ENCODE measurements at regions not wholly inside any gene's neighbourhood (a gene's known extent, or its start where the extent isn't known, plus 50 kb on each side); places are given as distances from the start of the nearest gene placed in this dataset.

DNA sequence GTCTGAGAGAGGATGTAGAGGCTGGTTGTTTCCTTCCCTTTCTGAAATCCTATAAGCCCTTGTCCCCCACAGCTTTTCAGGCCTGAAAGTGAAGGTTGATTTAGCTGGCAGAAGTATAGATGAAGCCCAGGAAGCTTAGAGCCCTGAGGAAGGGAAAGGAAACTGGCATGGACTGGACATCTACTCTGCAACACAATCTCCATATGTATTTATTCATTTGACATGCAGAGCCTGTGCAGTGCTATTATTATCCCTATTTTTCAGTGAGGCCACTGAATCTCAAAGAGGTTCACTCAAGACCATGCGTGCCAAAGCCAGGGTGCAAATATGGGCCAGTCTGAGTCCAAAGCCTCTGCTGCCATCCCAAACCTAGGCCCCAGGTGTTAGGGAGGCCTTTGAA is 78.5 kb upstream of the KCND3 start:
- Histone ChIP-seq H3K4me3 (ENCODE audit: low read length in 2 of 2) (no peak overlapping the region), H3K4me1 (ENCODE audit: insufficient read depth, low read length) (no peaks in the 10 kb centered on the region), H3K27ac (ENCODE audit: low read depth, low read length) (no peak overlapping the region), H3K36me3 (ENCODE audit: insufficient read depth, low read length) (no peaks in the 10 kb centered on the region), H3K27me3 (ENCODE audit: insufficient read depth, low read length) (no peaks in the 10 kb centered on the region), H3K9me3 (ENCODE audit: control insufficient read depth in 1 of 2, low read length in 2 of 2) (no peaks in the 10 kb centered on the region)
- POLR2A ChIA-PET (ENCODE audit: partially characterized antibody), result no interaction called here
- intact Hi-C loops (cut with micrococcal nuclease), result no loop called here
- H3K4me3 Mint-ChIP-seq, result no peak overlapping the region
- peaks cover 20 to 34% of the 10 kb centered on the region in 2 donors for H3K27me3 Mint-ChIP-seq
- H3K4me1 Mint-ChIP-seq, result no peaks in the 10 kb centered on the region
- H3K36me3 Mint-ChIP-seq, result no peaks in the 10 kb centered on the region
- CTCF ChIA-PET (ENCODE audit: partially characterized antibody), result no interaction called here
- no peak overlapping the region for H3K27ac Mint-ChIP-seq
- H3K9me3 Mint-ChIP-seq, result peaks cover 0 to 6% (median 0%) of the 10 kb centered on the region in 8 donors
- no peak for DNase-seq

DNA sequence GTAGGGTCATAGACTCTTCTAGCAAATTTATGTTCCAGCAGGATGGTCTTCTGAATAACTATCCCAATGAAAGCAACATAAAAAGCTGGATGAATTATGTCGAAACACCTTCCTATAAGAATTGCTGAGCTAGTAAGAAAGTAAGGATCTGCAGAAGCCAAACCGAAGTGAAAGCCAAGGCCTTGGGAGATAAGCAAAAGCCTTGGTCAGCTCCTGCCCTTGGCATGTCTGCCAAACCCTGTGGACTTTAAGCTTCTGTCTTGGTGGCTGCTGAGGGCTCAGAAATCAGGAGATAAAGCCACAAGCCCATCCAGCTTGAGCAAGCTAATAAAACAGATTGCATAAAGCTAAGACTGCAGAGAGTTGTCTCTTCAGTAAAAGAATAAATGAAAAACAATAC is 81.2 kb upstream of the KCND3 start:
- peaks cover 0 to 6% (median 0%) of the 10 kb centered on the region in 8 donors for H3K9me3 Mint-ChIP-seq
- no peaks in the 10 kb centered on the region for H3K4me1 ChIP-seq (ENCODE audit: insufficient read depth, low read length)
- no peak overlapping the region for H3K27ac Mint-ChIP-seq
- no peaks in the 10 kb centered on the region for H3K27me3 ChIP-seq (ENCODE audit: insufficient read depth, low read length)
- no peaks in the 10 kb centered on the region for H3K36me3 ChIP-seq (ENCODE audit: insufficient read depth, low read length)
- H3K4me3 Mint-ChIP-seq, result no peak overlapping the region
- ChIA-PET POLR2A (ENCODE audit: partially characterized antibody) (no interaction called here), CTCF (ENCODE audit: partially characterized antibody) (no interaction called here)
- no peaks in the 10 kb centered on the region for H3K4me1 Mint-ChIP-seq
- H3K36me3 Mint-ChIP-seq, result no peaks in the 10 kb centered on the region
- no peaks in the 10 kb centered on the region for H3K9me3 ChIP-seq (ENCODE audit: control insufficient read depth in 1 of 2, low read length in 2 of 2)
- H3K27ac ChIP-seq (ENCODE audit: low read depth, low read length), result no peak overlapping the region
- DNase-seq, result no peak
- H3K4me3 ChIP-seq (ENCODE audit: low read length in 2 of 2), result no peak overlapping the region
- peaks cover 12 to 20% of the 10 kb centered on the region in 2 donors for H3K27me3 Mint-ChIP-seq
- intact Hi-C loops (cut with micrococcal nuclease), result no loop called here

DNA sequence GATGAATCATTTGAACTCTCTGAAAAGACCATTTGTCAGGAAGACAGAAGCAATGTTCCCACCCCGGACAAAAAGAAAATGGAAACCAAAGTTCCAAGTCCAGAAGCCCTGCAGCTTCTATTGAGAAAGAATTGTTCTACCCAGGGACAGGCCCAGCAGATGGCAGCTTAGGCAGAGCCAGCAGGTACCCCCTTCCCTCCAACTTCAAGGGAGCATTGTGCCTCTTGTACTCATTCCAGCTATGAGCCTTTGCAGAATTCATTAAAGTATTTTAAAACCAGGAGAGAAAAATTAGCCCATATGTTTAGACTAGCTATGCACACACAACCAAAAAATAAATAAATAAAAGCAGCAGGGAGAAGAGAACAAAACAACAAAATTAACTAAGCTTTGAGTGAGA is 85.2 kb upstream of the KCND3 start:
- POLR2A ChIA-PET (ENCODE audit: partially characterized antibody), result no interaction called here
- no peak overlapping the region for H3K4me3 ChIP-seq (ENCODE audit: low read length in 2 of 2)

DNA sequence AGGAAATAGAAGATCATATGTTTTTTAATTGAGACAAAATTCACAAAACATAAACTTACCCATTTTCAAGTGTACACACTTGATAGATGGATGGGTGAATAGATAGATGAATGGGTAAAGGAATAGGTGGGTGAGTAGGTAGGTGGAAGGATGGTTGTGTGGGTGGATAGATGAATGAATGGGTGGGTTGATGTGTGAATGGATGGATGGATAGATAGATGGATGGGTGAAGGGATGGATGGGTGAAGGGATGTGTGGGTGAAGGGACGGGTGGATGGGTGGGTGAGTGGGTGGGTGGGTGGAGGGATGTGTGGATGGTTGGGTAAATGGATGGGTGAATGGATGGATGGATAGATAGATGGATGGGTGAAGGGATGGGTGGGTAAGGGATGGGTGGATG is 86.1 kb upstream of the KCND3 start:
- H3K27me3 ChIP-seq (ENCODE audit: insufficient read depth, low read length), result no peaks in the 10 kb centered on the region
- CTCF ChIA-PET (ENCODE audit: partially characterized antibody), result no interaction called here
- H3K4me1 ChIP-seq (ENCODE audit: insufficient read depth, low read length), result no peaks in the 10 kb centered on the region
- Mint-ChIP-seq H3K36me3 (no peaks in the 10 kb centered on the region), H3K4me1 (no peaks in the 10 kb centered on the region), H3K9me3 (peaks cover 0 to 4% (median 0%) of the 10 kb centered on the region in 8 donors), H3K4me3 (no peak overlapping the region), H3K27ac (no peak overlapping the region), H3K27me3 (peaks cover 4 to 7% of the 10 kb centered on the region in 2 donors)
- POLR2A ChIA-PET (ENCODE audit: partially characterized antibody), result no interaction called here
- no peaks in the 10 kb centered on the region for H3K36me3 ChIP-seq (ENCODE audit: insufficient read depth, low read length)
- intact Hi-C loops (cut with micrococcal nuclease), result no loop called here
- H3K27ac ChIP-seq (ENCODE audit: low read depth, low read length), result no peak overlapping the region
- DNase-seq, result no peak
- H3K4me3 ChIP-seq (ENCODE audit: low read length in 2 of 2), result no peak overlapping the region
- H3K9me3 ChIP-seq (ENCODE audit: control insufficient read depth in 1 of 2, low read length in 2 of 2), result no peaks in the 10 kb centered on the region

More for the DNA sequence above, 85.2 kb upstream of the KCND3 start:
- Histone ChIP-seq H3K27me3 (ENCODE audit: insufficient read depth, low read length) (no peaks in the 10 kb centered on the region), H3K4me1 (ENCODE audit: insufficient read depth, low read length) (no peaks in the 10 kb centered on the region), H3K9me3 (ENCODE audit: control insufficient read depth in 1 of 2, low read length in 2 of 2) (no peaks in the 10 kb centered on the region), H3K27ac (ENCODE audit: low read depth, low read length) (no peak overlapping the region), H3K36me3 (ENCODE audit: insufficient read depth, low read length) (no peaks in the 10 kb centered on the region)
- peaks cover 0 to 6% (median 0%) of the 10 kb centered on the region in 8 donors for H3K9me3 Mint-ChIP-seq
- H3K27me3 Mint-ChIP-seq, result peaks cover 9 to 12% of the 10 kb centered on the region in 2 donors
- H3K27ac Mint-ChIP-seq, result no peak overlapping the region
- no peaks in the 10 kb centered on the region for H3K36me3 Mint-ChIP-seq
- no peak for DNase-seq
- CTCF ChIA-PET (ENCODE audit: partially characterized antibody), result no interaction called here
- no peak overlapping the region for H3K4me3 Mint-ChIP-seq
- intact Hi-C loops (cut with micrococcal nuclease), result no loop called here
- H3K4me1 Mint-ChIP-seq, result no peaks in the 10 kb centered on the region

DNA sequence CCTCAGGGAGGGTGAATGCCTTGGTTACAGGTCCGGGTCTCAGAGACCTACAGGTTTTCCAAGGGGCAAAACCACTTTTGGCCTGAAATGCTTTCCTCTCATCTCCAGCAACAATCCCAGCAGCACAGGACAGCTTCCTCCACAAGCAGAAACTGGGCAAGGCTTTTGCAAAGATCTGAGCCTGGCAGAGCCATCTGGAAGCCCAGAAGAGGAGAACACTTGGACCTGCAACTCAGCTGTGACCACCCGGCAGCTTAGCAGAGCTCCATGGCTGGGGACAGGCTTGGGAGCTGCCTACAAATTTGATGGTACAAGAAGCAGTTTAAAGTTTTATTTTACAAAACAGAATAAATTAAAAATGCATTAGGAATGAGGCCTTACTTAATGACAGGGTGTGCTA is 90.0 kb upstream of the KCND3 start:
- intact Hi-C loops (cut with micrococcal nuclease), result no loop called here
- H3K4me3 Mint-ChIP-seq, result no peak overlapping the region
- Histone ChIP-seq H3K27me3 (ENCODE audit: insufficient read depth, low read length) (no peaks in the 10 kb centered on the region), H3K36me3 (ENCODE audit: insufficient read depth, low read length) (no peaks in the 10 kb centered on the region), H3K9me3 (ENCODE audit: control insufficient read depth in 1 of 2, low read length in 2 of 2) (no peaks in the 10 kb centered on the region), H3K27ac (ENCODE audit: low read depth, low read length) (no peak overlapping the region), H3K4me1 (ENCODE audit: insufficient read depth, low read length) (no peaks in the 10 kb centered on the region), H3K4me3 (ENCODE audit: low read length in 2 of 2) (no peak overlapping the region)
- no peaks in the 10 kb centered on the region for H3K4me1 Mint-ChIP-seq
- H3K27me3 Mint-ChIP-seq, result peaks cover 5 to 8% of the 10 kb centered on the region in 2 donors
- H3K9me3 Mint-ChIP-seq, result peaks cover 0 to 3% (median 0%) of the 10 kb centered on the region in 8 donors
- CTCF ChIA-PET (ENCODE audit: partially characterized antibody), result no interaction called here
- no peak for DNase-seq
- POLR2A ChIA-PET (ENCODE audit: partially characterized antibody), result no interaction called here
- H3K27ac Mint-ChIP-seq, result no peak overlapping the region
- H3K36me3 Mint-ChIP-seq, result no peaks in the 10 kb centered on the region

DNA sequence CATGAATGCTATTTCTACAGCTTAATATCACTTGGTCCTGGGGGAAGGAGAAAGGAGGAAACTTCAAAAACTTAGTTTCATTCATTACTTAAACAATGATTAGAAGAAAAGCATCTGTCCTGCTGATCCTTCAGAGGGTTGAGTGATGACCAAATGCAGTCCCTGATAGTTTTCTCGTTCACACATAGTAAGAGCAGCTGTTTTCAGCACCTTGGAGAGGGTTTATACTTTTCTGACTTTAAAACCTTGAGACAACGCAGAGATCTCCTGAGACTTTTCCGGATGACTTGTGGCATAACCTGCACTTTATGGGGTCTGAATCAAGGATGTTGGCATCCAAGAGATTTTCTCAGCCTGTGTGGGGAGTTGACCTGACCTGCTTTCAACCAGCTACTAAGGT is 94.0 kb upstream of the KCND3 start:
- Histone ChIP-seq H3K27me3 (ENCODE audit: insufficient read depth, low read length) (no peaks in the 10 kb centered on the region), H3K4me1 (ENCODE audit: insufficient read depth, low read length) (no peaks in the 10 kb centered on the region), H3K9me3 (ENCODE audit: control insufficient read depth in 1 of 2, low read length in 2 of 2) (no peaks in the 10 kb centered on the region), H3K27ac (ENCODE audit: low read depth, low read length) (no peak overlapping the region), H3K4me3 (ENCODE audit: low read length in 2 of 2) (no peak overlapping the region), H3K36me3 (ENCODE audit: insufficient read depth, low read length) (no peaks in the 10 kb centered on the region)
- no peak for DNase-seq
- H3K4me1 Mint-ChIP-seq, result no peaks in the 10 kb centered on the region
- no peak overlapping the region for H3K4me3 Mint-ChIP-seq
- POLR2A ChIA-PET (ENCODE audit: partially characterized antibody), result no interaction called here
- CTCF ChIA-PET (ENCODE audit: partially characterized antibody), result no interaction called here
- H3K27ac Mint-ChIP-seq, result no peak overlapping the region
- peaks cover 9 to 14% of the 10 kb centered on the region in 2 donors for H3K27me3 Mint-ChIP-seq
- no peaks in the 10 kb centered on the region for H3K36me3 Mint-ChIP-seq
- peaks cover 0 to 3% (median 0%) of the 10 kb centered on the region in 8 donors for H3K9me3 Mint-ChIP-seq
- intact Hi-C loops (cut with micrococcal nuclease), result no loop called here

DNA sequence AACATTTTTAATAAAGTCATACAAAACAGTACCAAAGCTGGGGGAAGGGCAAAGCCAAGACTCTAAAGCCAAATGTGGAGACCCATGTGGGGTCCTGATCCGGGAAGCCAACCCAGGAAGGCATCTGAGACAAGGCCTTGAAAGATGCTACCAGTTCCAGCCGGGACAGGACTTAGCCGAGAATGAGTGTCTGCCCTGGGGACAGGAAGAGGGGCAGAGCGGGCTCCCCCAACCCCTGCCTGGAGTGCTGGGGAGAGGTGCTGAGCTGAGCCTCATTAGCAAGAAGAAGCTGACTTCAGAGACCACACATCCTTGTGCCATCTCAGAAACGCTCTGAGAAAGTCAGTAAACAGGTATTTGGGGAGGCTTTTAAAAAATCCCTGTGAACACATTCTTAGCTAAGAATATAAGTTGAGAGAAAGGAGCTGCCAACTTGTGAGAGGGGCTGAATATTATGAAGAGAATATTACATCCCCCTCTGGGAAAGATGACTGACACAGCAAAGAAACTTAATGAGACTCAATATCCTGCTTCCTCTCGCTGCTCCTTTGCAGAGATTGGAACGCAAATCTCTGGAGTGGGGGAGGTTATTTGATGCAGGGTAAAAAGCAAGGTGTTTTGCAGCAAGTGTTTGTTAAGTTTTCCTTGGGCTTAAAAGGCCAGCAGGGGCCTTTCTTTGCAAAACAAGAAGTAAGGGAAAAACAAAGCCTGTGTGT is 103.3 kb upstream of the KCND3 start:
- Mint-ChIP-seq H3K27ac (no peak overlapping the region), H3K36me3 (no peaks in the 10 kb centered on the region), H3K9me3 (peaks cover 0 to 5% (median 0%) of the 10 kb centered on the region in 8 donors), H3K4me1 (peaks cover 0 to 1% (median 0%) of the 10 kb centered on the region in 4 donors), H3K27me3 (peaks cover 34 to 39% of the 10 kb centered on the region in 2 donors), H3K4me3 (no peak overlapping the region)
- CTCF ChIA-PET (ENCODE audit: partially characterized antibody), result no interaction called here
- DNase-seq, result no peak
- H3K36me3 ChIP-seq (ENCODE audit: insufficient read depth, low read length), result no peaks in the 10 kb centered on the region
- no peak overlapping the region for H3K4me3 ChIP-seq (ENCODE audit: low read length in 2 of 2)
- no peaks in the 10 kb centered on the region for H3K27me3 ChIP-seq (ENCODE audit: insufficient read depth, low read length)
- POLR2A ChIA-PET (ENCODE audit: partially characterized antibody), result no interaction called here
- no peaks in the 10 kb centered on the region for H3K4me1 ChIP-seq (ENCODE audit: insufficient read depth, low read length)
- no peak overlapping the region for H3K27ac ChIP-seq (ENCODE audit: low read depth, low read length)
- no peaks in the 10 kb centered on the region for H3K9me3 ChIP-seq (ENCODE audit: control insufficient read depth in 1 of 2, low read length in 2 of 2)
- intact Hi-C loops (cut with micrococcal nuclease), result no loop called here

DNA sequence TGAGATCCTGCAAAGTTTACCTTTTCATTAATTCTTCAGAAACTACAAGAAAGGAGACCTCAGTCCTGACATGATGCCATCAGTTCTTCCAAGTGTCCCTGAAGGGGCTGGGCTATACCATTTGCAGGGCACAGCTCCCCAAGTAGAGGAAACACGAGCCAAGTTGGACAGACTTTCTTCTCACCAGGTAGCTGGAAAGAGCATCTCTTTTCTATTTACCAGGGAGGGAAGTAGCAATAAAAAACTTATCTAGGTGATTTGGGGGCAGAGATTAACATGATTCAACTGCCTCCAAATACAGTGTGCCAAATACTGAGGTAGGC is 103.9 kb upstream of the KCND3 start:
- H3K27me3 Mint-ChIP-seq, result peaks cover 34 to 39% of the 10 kb centered on the region in 2 donors
- CTCF ChIA-PET (ENCODE audit: partially characterized antibody), result interaction anchor here (0.5 kb wide), 1 partner anchor 297 kb away, joined by 4 read pairs; no protein-coding TSS in a partner anchor
- H3K36me3 Mint-ChIP-seq, result no peaks in the 10 kb centered on the region
- H3K27ac ChIP-seq (ENCODE audit: low read depth, low read length), result no peak overlapping the region
- H3K27ac Mint-ChIP-seq, result no peak overlapping the region
- H3K4me3 ChIP-seq (ENCODE audit: low read length in 2 of 2), result no peak overlapping the region
- no peak overlapping the region for H3K4me3 Mint-ChIP-seq
- no peak for DNase-seq
- H3K36me3 ChIP-seq (ENCODE audit: insufficient read depth, low read length), result no peaks in the 10 kb centered on the region
- no peaks in the 10 kb centered on the region for H3K27me3 ChIP-seq (ENCODE audit: insufficient read depth, low read length)
- peaks cover 0 to 5% (median 0%) of the 10 kb centered on the region in 8 donors for H3K9me3 Mint-ChIP-seq
- no peaks in the 10 kb centered on the region for H3K4me1 ChIP-seq (ENCODE audit: insufficient read depth, low read length)
- POLR2A ChIA-PET (ENCODE audit: partially characterized antibody), result no interaction called here
- intact Hi-C loops (cut with micrococcal nuclease), result no loop called here
- no peaks in the 10 kb centered on the region for H3K9me3 ChIP-seq (ENCODE audit: control insufficient read depth in 1 of 2, low read length in 2 of 2)
- peaks cover 0 to 1% (median 0%) of the 10 kb centered on the region in 4 donors for H3K4me1 Mint-ChIP-seq
